ENCODE measurements at regions not wholly inside any gene's neighbourhood (a gene's known extent, or its start where the extent isn't known, plus 50 kb on each side); places are given as distances from the start of the nearest gene placed in this dataset.

GRCh38 chrX:113966791-113967190 is 617.1 kb upstream of the HTR2C start:
- H3K4me3 ChIP-seq (ENCODE audit: low read depth, low read length) = no peak overlapping the region
- no peak for DNase-seq (ENCODE audit: low read depth)

GRCh38 chrX:113962343-113962742 is 621.5 kb upstream of the HTR2C start:
- no peak for DNase-seq (ENCODE audit: low read depth)
- no peak overlapping the region for H3K4me3 ChIP-seq (ENCODE audit: low read depth, low read length)
- TF ChIP-seq CTCF (IDR thresholded peaks at IDR 0.05; ENCODE audit: insufficient read depth, low read depth, low read length, missing control alignments) = no peak

More at GRCh38 chrX:113966791-113967190, 617.1 kb upstream of the HTR2C start:
- no peak for TF ChIP-seq CTCF (IDR thresholded peaks at IDR 0.05; ENCODE audit: insufficient read depth, low read depth, low read length, missing control alignments)

GRCh38 chrX:113959912-113960626 is 623.8 kb upstream of the HTR2C start:
- no peak for DNase-seq (ENCODE audit: low read depth)
- H3K4me3 ChIP-seq (ENCODE audit: low read depth, low read length) = no peak overlapping the region
- TF ChIP-seq CTCF (IDR thresholded peaks at IDR 0.05; ENCODE audit: insufficient read depth, low read depth, low read length, missing control alignments) = no peak

GRCh38 chrX:113956936-113957335 is 627.0 kb upstream of the HTR2C start:
- no peak overlapping the region for H3K4me3 ChIP-seq (ENCODE audit: low read depth, low read length)
- no peak for DNase-seq (ENCODE audit: low read depth)
- TF ChIP-seq CTCF (IDR thresholded peaks at IDR 0.05; ENCODE audit: insufficient read depth, low read depth, low read length, missing control alignments) = no peak

- TF ChIP-seq CTCF (IDR thresholded peaks at IDR 0.05; ENCODE audit: insufficient read depth, low read depth, low read length, missing control alignments) = no peak
- no peak for DNase-seq (ENCODE audit: low read depth)
- no peak overlapping the region for H3K4me3 ChIP-seq (ENCODE audit: low read depth, low read length)
These were observed 629.6 kb upstream of the HTR2C start for GRCh38 chrX:113954297-113954696.

GRCh38 chrX:113950081-113950678 is 633.7 kb upstream of the HTR2C start:
- no peak overlapping the region for H3K4me3 ChIP-seq (ENCODE audit: low read depth, low read length)
- DNase-seq (ENCODE audit: low read depth) = no peak
- TF ChIP-seq CTCF (IDR thresholded peaks at IDR 0.05; ENCODE audit: insufficient read depth, low read depth, low read length, missing control alignments) = no peak
